G401 (cell line): ENCODE measurements at regions not wholly inside any gene's neighbourhood (a gene's known extent, or its start where the extent isn't known, plus 50 kb on each side); places are given as distances from the start of the nearest gene placed in this dataset.

Source experiments
- DNase-seq: peaks from one replicate; pipeline ENCODE4 v3.0.0-alpha.2; 2015; ENCODE audit warnings: low spot score
- in situ Hi-C: cut with HindIII; loops from 2 replicates; pipeline ENCODE4 v1.10.0; 2016; ENCODE audit warnings: low sequenced_read_pairs, mixed read lengths

DNA sequence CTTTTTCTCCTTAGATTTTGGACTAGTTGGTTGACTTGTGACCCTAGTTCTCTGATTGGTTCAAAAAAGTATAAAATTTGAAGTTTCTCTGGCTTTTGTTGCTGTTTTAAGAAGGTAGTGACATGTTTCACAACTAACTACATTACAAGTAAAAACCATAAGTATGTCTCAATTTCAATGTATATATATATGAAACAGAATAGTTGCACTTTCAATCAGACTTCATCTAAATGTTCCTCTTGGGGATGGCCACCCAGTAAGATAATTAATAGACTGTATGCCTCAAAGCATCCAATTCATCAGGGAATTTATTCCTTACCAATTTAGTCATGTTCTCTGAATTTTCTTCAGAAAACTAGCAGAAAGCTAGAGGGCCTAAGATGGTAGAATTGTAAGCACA, 259.7 kb downstream of the RPRM start:
- DNase-seq = no peak
- in situ Hi-C loops = no loop called here

DNA sequence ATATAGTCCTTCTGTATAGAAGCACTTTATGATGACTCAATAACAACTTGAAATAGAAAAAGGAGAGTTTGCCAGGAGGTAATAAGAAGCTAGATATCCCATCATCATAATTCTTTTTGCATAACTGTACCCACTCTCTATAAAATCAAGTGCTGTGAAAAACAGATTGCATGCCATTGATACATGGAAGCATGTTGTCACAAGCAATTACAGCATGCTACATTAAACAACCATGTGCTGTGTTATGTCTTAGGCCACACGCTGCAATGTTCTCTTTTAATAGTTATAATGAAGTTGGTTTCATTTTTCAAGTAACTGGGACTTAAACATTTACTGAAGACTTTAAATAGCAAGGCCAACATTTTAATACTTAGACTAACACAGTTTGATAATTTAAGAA, 264.2 kb downstream of the RPRM start:
- DNase-seq = no peak
- in situ Hi-C loops = no loop called here

DNA sequence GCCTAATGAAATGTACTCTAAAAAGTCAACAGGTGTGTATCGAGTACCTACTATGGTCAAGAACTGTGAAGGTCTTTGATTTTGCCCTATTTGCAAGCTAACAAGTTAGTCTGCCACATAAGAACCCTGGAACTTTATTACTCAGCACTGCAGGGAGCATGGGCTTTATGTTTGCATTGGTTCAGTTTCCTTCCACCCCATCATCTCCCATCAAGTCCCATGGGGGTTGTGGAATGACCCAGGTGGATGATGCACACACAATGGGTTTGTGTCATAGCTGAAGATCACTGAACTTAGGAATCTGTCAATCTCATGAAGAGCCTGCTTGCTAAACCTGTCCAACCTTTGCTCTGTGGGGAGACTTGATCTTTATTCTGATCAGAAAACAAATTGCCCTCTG, 265.5 kb downstream of the RPRM start:
- in situ Hi-C loops = no loop called here

DNA sequence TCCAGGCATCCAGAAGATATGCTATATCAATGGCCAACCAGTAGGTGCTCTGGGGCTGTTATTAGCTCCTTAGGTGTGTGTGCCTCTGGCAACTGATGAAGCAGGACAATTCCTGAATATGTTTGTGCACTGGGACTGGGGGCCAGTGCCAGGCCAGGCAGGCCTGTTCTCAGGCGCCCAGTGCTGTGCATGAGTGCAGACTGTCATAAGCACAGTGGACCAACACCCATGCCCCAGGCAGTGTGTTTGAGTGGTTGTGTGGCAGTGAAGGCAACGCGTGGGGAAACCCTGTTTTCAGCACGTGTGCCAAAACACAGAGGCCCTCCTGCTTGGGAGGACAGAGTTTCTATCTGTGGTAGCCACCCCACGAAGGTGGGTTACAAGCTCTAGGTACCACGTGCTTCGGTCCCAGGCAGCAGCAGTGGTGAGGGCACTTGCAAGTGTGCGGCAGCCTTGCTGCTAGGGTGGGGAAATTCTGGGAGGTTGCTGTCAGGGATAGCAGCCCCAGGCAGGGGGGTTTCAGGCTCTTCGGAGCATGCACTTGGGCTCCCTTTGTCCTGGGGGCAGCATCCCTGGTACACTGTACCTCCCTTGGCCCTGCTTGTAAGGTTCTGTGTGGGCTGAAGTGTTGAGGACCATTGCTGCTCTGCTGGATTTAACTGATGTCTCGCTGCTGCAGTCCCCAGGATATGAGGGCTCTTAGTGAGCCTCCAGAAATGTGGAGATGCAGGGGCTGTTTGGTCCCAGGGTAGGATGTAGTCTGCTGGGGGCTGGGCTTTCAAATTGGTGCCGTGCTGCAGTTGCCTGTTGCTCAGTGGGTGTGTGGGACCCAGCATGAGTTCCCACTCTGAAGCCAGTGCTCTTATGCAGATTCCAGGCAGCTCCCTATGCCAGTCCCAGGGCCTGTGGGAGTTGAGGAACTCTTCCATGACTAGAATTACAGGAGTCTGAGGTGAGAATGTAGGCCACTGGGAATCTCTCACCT, 280.9 kb downstream of the RPRM start:
- DNase-seq = no peak
- in situ Hi-C loops = no loop called here

More for the DNA sequence above, 265.5 kb downstream of the RPRM start:
- DNase-seq = no peak

DNA sequence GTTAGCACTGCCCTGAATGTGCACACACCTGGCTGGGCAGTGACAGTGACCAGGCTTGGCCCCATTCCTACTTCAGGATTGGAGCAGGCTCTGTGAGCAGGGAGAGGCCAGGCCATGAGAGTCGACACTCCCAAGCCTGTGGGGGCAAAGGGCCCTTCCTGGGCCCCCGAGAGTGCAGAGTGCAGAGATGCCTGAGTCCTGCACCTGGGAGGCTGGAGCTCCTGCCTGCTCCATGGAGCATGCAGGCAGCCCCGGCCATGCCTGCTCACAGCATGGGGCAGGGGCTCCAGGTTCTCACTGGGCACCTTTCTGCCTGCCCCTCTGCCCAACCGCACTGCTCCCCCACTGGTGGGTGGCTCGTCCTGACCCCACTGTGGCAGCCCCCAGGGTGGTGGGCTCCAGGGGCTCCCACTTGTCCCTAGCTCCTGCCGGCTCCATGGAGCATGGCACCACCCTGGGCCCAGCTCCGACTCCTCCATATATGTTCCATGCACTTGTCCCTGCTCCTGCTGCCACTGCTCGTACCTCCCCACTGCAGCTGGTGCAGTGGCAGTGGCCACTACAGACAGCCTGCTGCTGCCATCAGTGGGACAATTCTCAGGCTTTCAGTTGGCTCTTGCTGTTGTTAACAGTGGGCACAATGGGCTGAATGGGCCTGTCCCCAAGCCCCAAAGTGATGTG, 282.0 kb downstream of the RPRM start:
- in situ Hi-C loops = no loop called here
- no peak for DNase-seq

DNA sequence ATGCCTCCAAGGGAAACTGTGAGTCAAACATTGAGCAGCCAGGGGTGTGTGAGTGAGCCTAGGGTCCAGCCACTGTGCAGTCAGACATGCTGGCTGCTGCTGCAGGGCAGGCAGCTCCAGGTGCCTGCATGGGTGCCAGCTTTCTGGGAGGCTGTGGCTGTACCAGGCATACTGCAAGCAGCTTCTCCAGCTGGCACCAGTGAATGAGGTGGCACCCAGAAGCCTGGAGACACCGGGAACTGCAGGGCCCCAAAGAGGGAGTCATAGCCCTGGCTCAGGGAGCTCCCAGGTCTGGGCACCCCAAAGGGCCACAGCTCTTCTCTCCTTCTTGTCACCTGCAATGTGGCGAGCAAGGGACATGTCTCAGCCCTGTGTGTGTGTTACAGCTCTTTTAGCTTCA, 283.2 kb downstream of the RPRM start:
- in situ Hi-C loops = no loop called here
- DNase-seq = no peak

DNA sequence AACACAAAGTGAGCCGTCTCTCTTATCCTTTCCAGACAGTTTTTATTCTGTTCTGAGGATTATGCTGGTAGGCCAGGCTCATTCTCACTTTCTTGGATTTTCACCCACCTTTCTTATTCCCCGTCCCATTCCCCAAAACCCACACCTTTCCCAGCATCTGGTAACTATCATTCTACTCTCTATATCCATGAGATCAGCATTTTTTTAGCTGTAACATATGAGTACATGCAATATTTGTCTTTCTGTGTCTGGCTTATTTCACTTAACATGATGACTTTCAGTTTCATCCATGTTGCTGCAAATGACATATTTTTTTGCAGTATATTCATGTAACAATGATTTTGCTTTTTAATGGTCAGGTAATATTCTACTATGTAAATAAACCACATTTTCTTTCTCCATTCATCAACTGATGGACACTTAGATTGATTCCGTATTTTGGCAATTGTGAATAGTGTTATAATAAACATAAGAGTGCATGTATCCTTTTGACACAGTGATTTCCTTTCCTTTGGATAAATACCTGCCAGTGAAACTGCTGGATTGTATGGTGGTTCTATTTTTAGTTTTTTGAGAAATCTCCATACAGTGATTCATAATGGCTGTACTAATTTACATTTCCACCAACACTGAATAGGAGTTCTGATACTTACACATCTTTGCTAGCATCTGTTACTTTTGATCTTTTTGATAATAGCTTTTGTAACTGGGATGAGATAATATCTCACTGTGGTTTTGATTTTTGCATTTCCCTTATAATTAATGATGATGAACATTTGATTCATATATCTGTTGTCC, 289.3 kb downstream of the RPRM start:
- in situ Hi-C loops = no loop called here
- DNase-seq = no peak

DNA sequence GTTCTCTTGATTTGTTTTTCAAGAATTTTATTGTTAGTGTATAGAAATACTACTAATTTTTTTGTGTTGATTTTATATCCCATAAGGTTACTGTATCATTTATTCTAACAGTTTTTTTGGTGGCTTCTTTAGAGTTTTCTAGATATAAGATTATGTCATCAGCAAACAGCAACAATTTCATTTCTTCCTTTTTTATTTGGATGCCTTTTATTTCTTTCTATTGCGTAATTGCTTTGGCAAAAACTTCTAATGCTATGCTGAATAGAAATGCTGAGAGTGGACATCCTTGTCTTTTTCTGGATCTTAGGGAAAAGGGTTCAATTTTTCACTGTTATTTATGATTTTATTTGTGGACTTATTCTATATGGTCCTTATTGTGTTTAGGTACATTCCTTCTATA, 298.8 kb downstream of the RPRM start:
- in situ Hi-C loops = no loop called here
- DNase-seq = no peak

DNA sequence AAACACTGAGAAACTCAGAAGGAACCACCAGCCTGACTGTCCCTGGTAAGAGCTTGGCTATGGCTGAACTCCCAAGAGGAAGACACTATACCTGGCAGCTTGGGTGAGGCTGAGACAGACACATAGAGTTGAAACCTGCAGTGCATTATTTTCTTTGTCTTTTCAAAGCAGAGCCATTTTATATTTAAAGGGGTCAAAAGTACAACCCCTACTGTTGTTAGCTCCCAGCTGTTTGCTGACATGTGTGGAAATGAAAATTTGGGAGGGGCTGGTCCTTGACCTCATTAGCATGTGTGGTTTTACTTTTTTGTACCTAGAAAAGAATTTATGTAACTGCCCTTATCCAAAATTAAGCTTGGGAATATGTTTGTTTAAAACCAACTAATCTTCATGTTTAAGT, 309.0 kb downstream of the RPRM start:
- in situ Hi-C loops = no loop called here
- DNase-seq = no peak

DNA sequence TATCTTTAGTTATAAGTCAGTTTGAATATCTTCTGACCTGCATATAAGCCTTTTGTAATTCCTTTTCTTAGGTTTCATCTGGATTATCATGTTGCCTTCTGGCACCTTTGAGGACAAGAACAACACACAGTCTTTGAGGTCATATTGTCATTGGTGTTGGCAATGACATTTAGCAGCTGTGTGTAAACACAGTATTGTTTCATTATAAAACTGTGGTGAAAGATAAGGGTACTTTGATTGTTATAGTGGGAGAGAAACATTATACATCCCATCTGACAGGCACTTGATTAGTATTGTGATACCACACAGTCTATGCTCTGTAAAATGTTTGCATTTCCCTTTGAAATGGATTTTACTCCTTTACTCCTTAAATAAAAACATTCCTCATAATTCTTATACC, 313.5 kb downstream of the RPRM start:
- DNase-seq = no peak
- in situ Hi-C loops = no loop called here

DNA sequence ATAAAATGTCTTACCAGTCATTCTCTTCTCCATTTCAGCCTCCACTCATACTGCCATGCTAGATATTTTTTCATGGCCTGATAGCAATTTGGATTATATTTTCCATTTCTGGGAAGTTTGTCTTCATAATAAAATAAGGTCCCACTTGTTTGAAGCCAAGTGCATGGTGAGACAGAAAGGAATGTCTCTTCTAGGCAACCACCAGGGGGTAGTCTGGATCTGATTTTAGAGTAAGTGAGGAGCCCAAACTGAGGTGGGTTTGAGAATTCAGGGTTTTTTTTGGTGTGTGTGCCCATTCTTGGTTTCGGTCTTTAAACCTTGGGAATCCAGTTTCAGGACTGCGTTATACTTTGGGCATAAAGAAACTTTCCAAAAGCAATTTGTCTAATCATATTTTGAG, 315.5 kb downstream of the RPRM start:
- in situ Hi-C loops = no loop called here
- DNase-seq = peak; percentile 34

DNA sequence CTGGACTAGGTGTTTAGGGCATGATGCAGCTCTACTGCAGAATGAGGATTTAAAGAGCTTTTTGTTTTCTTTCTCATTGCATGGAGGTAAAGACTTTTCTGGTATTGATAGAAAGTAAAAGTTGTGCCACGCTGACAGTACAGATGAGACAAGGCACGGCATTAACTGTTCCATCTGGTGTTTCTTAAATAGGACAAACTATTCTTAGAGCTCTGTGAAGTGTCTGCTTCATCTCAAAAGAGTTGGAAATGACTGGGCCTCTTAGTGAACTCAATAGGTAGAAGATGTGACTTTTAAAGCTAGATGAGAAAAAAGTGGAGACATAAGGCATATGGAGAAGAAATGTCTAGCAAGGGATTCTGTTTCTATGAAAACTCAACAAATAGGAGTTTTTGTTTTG, 321.8 kb downstream of the RPRM start:
- DNase-seq = peak; percentile 5
- in situ Hi-C loops = no loop called here

DNA sequence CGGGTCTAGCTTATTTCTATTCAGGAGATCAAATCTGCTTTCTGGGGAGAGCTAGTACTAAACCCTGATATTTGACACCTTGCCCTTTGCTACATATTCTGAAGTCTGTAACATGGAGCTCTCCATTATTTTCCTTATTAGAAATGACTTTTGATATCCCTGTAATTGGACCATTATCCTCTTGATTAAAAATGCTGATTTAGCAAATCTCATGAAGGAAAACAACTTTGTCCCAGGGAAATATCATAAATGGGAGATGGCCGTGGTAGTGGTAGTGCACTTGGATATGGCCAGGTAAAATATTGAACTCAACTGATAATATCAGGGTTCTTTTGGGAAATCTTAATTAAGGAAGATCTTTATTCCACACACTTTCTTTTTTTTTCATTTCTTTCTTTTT, 326.5 kb downstream of the RPRM start:
- DNase-seq = no peak
- in situ Hi-C loops = no loop called here

DNA sequence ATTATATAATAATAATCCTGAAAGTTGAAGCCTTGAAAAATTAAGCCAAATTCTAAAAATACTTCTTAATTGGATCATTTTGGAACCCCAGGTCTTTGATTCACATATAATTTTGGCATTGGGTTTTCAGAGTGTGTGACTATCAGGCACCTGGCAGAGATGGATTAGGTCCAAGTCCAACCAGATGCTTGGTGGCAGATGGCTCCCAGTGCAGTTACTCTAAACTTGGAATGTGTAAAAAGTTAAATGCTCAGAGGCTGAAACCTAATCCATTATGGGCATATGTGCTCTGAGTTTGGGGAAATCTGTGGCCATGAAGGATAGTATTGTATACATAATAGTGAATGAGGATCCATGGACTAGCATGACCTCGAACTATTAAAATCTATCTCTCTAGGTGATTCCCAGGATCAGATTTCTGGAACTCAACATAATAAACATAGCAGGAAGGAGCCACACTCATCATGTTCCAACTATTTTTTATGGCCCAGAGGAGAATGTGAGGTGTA, 333.0 kb downstream of the RPRM start:
- peak; percentile 66 for DNase-seq
- in situ Hi-C loops = no loop called here

DNA sequence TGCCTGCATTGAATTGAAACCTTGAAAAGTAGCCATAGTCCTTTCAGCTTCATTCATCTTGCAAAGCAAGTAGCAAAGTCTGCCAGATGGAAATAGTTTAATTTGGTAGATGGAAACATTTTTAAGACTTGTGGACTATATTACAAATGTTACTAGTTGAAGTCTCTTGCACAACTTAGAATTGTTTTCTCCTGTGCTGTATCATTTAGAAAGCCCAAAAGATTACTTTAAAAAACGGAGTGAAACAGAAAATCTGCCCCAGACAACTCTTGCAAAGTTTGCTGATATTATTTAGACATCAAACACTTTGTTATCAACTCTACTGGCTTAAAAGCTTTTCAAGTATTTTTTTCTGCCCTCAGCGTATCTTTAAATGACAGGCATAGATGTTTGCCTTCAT, 335.0 kb downstream of the RPRM start:
- in situ Hi-C loops = no loop called here
- DNase-seq = no peak

DNA sequence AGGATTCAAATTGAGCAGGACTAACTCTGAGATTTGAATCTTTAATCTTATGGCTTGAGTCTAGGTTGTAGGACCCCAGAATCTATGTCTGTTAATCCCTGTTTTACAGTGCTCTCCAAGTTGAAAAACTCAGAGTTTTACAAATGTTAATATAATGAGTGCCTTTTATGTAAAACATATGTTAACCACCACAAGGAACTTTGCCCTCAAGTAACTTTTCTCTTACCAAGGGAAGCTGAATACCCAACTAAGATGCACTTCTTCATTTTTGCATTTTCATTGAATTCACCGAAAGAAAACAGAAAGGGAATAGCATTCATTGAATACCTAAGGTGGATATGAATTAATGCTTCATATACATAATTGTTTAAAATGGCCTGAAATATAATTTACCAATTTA, 338.1 kb downstream of the RPRM start:
- in situ Hi-C loops = no loop called here
- DNase-seq = no peak

DNA sequence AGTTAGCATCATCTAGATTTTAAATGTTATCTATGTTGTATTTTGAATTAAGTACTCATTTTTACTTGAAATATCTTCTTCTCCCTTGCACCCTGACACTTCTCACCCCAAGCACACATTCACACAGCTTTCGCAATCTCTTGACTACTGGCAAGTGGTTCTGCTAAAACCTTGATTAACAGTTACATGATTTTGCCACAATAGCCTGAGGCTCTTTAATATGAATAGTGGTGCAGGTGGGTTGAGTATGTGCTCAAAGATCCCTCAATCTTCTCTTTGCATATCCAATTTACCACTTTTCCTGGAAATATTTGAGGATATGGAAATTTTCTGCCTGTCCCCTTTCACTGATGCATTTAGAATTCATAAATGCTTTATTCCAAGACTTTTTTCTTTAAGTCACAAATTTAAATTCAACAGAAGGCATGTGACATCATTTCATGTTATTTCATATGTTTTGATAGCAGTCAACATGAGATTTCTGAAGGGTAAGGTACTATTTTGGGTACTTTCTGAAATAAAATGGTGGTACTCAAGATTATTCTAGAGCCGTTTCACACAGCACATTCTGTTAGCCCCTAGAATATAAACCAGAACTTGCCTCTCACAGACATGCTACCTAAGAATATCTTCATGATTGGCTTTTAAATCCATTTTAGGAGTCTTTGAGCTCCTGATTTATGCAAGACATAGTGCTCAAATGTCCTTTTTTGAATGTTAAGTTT, 339.7 kb downstream of the RPRM start:
- DNase-seq = no peak

DNA sequence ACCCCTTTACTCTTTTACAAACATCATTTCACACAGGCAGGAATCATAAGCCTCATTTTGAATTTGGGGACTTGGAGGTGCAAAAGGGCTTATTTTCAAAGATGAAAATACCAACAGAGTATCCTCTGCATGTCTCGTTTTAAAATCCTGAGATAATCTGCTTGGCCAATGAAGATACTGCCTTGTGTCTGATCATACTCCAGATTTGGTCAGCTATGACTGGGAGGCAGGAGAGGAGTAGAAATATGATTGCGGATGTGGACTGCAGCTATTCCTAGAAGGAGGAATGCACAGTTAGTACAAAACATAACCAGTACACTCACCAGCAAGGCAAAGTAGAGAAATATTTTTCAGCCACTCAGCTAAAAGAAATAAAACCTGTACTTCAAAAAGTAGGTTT, 342.3 kb downstream of the RPRM start:
- no peak for DNase-seq
- in situ Hi-C loops = no loop called here

More for the DNA sequence above, 339.7 kb downstream of the RPRM start:
- in situ Hi-C loops = no loop called here

DNA sequence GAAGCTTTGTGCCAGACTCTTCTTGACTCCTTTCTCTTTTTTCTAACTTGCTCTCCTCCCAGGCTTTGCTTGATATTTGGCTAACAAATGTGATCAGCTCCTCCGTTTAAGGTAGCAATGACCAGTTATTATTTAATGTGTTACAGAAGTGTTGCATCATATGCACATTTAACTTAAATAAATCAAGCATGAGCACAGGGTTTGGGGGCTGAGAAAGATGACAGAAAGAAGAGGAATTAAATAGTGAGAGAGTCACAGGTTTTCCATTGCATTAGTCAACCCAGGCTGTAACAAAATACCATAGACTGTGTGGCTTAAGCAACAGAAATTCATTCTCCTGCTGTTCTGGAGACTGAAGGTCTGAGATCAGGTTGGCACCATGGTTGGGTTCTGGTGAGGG, 343.8 kb downstream of the RPRM start:
- DNase-seq = no peak
- in situ Hi-C loops = no loop called here
